ENCODE measurements at regions not wholly inside any gene's neighbourhood (a gene's known extent, or its start where the extent isn't known, plus 50 kb on each side); places are given as distances from the start of the nearest gene placed in this dataset.

DNA sequence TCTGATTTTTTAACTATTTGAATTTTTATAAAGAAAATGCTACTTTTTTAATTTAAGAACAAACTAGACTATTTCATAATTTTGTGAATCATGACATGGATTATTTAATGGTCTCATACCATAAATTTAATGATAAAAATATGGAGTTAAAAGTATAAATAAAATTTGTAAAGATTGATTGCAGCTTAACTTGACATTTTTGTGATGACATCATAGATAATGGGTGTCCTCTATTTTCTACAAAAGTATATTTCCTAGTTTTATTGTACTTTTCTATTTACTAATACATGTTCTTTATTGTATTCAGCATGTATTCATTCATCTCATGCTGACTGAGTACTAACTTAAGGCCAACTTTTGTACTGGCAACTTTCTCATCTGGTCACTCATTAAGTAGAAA is 1096.5 kb downstream of the NR2F1-AS1 start:
- H3K36me3 ChIP-seq (ENCODE audit: insufficient read depth) = no peaks in the 10 kb centered on the region
- no peak overlapping the region for H3K4me3 ChIP-seq
- no peaks in the 10 kb centered on the region for H4K20me1 ChIP-seq (replicated peaks; ENCODE audit: insufficient read depth)
- H3K27me3 ChIP-seq (ENCODE audit: insufficient read depth) = no peaks in the 10 kb centered on the region
- no peaks in the 10 kb centered on the region for H3F3A ChIP-seq (replicated peaks; ENCODE audit: low read depth)
- H3K4me1 ChIP-seq (ENCODE audit: insufficient read depth) = no peaks in the 10 kb centered on the region
- no peak overlapping the region for H3K27ac ChIP-seq (ENCODE audit: low read depth)
- H3K27me3 Mint-ChIP-seq (ENCODE audit: insufficient read depth, low read depth, poor library complexity) = no peaks in the 10 kb centered on the region
- H3K36me3 Mint-ChIP-seq (ENCODE audit: low read depth) = no peaks in the 10 kb centered on the region
- no peak overlapping the region for H3K4me3 Mint-ChIP-seq
- no peak overlapping the region for H2AFZ ChIP-seq
- no peaks in the 10 kb centered on the region for H3K79me2 ChIP-seq (replicated peaks; ENCODE audit: insufficient read depth)
- no peak for ATAC-seq
- no peaks in the 10 kb centered on the region for H3K9me3 Mint-ChIP-seq
- TF ChIP-seq EZH2 (IDR thresholded peaks at IDR 0.05; ENCODE audit: low read depth, unreplicated experiment) = no peak
- no peak for TF ChIP-seq ZNF114 (CRISPR knock-in tag; IDR thresholded peaks at IDR 0.05)
- TF ChIP-seq, protein P1, sequence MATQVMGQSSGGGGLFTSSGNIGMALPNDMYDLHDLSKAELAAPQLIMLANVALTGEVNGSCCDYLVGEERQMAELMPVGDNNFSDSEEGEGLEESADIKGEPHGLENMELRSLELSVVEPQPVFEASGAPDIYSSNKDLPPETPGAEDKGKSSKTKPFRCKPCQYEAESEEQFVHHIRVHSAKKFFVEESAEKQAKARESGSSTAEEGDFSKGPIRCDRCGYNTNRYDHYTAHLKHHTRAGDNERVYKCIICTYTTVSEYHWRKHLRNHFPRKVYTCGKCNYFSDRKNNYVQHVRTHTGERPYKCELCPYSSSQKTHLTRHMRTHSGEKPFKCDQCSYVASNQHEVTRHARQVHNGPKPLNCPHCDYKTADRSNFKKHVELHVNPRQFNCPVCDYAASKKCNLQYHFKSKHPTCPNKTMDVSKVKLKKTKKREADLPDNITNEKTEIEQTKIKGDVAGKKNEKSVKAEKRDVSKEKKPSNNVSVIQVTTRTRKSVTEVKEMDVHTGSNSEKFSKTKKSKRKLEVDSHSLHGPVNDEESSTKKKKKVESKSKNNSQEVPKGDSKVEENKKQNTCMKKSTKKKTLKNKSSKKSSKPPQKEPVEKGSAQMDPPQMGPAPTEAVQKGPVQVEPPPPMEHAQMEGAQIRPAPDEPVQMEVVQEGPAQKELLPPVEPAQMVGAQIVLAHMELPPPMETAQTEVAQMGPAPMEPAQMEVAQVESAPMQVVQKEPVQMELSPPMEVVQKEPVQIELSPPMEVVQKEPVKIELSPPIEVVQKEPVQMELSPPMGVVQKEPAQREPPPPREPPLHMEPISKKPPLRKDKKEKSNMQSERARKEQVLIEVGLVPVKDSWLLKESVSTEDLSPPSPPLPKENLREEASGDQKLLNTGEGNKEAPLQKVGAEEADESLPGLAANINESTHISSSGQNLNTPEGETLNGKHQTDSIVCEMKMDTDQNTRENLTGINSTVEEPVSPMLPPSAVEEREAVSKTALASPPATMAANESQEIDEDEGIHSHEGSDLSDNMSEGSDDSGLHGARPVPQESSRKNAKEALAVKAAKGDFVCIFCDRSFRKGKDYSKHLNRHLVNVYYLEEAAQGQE (IDR thresholded peaks at IDR 0.05; ENCODE audit: unreplicated experiment) = no peak
- TF ChIP-seq, protein P2, sequence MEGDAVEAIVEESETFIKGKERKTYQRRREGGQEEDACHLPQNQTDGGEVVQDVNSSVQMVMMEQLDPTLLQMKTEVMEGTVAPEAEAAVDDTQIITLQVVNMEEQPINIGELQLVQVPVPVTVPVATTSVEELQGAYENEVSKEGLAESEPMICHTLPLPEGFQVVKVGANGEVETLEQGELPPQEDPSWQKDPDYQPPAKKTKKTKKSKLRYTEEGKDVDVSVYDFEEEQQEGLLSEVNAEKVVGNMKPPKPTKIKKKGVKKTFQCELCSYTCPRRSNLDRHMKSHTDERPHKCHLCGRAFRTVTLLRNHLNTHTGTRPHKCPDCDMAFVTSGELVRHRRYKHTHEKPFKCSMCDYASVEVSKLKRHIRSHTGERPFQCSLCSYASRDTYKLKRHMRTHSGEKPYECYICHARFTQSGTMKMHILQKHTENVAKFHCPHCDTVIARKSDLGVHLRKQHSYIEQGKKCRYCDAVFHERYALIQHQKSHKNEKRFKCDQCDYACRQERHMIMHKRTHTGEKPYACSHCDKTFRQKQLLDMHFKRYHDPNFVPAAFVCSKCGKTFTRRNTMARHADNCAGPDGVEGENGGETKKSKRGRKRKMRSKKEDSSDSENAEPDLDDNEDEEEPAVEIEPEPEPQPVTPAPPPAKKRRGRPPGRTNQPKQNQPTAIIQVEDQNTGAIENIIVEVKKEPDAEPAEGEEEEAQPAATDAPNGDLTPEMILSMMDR (conservative IDR thresholded peaks at IDR 0.05; ENCODE audit: low read depth in 2 of 2) = no peak
- no peak for TF ChIP-seq EZH2phosphoT487 (IDR thresholded peaks at IDR 0.05; ENCODE audit: unreplicated experiment)
- TF ChIP-seq, protein P3, sequence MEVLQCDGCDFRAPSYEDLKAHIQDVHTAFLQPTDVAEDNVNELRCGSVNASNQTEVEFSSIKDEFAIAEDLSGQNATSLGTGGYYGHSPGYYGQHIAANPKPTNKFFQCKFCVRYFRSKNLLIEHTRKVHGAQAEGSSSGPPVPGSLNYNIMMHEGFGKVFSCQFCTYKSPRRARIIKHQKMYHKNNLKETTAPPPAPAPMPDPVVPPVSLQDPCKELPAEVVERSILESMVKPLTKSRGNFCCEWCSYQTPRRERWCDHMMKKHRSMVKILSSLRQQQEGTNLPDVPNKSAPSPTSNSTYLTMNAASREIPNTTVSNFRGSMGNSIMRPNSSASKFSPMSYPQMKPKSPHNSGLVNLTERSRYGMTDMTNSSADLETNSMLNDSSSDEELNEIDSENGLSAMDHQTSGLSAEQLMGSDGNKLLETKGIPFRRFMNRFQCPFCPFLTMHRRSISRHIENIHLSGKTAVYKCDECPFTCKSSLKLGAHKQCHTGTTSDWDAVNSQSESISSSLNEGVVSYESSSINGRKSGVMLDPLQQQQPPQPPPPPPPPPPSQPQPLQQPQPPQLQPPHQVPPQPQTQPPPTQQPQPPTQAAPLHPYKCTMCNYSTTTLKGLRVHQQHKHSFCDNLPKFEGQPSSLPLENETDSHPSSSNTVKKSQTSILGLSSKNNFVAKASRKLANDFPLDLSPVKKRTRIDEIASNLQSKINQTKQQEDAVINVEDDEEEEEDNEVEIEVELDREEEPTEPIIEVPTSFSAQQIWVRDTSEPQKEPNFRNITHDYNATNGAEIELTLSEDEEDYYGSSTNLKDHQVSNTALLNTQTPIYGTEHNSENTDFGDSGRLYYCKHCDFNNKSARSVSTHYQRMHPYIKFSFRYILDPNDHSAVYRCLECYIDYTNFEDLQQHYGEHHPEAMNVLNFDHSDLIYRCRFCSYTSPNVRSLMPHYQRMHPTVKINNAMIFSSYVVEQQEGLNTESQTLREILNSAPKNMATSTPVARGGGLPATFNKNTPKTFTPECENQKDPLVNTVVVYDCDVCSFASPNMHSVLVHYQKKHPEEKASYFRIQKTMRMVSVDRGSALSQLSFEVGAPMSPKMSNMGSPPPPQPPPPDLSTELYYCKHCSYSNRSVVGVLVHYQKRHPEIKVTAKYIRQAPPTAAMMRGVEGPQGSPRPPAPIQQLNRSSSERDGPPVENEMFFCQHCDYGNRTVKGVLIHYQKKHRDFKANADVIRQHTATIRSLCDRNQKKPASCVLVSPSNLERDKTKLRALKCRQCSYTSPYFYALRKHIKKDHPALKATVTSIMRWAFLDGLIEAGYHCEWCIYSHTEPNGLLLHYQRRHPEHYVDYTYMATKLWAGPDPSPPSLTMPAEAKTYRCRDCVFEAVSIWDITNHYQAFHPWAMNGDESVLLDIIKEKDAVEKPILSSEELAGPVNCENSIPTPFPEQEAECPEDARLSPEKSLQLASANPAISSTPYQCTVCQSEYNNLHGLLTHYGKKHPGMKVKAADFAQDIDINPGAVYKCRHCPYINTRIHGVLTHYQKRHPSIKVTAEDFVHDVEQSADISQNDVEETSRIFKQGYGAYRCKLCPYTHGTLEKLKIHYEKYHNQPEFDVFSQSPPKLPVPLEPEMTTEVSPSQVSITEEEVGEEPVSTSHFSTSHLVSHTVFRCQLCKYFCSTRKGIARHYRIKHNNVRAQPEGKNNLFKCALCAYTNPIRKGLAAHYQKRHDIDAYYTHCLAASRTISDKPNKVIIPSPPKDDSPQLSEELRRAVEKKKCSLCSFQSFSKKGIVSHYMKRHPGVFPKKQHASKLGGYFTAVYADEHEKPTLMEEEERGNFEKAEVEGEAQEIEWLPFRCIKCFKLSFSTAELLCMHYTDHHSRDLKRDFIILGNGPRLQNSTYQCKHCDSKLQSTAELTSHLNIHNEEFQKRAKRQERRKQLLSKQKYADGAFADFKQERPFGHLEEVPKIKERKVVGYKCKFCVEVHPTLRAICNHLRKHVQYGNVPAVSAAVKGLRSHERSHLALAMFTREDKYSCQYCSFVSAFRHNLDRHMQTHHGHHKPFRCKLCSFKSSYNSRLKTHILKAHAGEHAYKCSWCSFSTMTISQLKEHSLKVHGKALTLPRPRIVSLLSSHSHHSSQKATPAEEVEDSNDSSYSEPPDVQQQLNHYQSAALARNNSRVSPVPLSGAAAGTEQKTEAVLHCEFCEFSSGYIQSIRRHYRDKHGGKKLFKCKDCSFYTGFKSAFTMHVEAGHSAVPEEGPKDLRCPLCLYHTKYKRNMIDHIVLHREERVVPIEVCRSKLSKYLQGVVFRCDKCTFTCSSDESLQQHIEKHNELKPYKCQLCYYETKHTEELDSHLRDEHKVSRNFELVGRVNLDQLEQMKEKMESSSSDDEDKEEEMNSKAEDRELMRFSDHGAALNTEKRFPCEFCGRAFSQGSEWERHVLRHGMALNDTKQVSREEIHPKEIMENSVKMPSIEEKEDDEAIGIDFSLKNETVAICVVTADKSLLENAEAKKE (CRISPR knock-in tag; IDR thresholded peaks at IDR 0.05) = no peak
- no peak for TF ChIP-seq ZNF331 (CRISPR knock-in tag; IDR thresholded peaks at IDR 0.05; ENCODE audit: low read depth)
- no peak for TF ChIP-seq JUNB (IDR thresholded peaks at IDR 0.05; ENCODE audit: unreplicated experiment)
- no peak for TF ChIP-seq NANOG (IDR thresholded peaks at IDR 0.05; ENCODE audit: borderline replicate concordance)
- TF ChIP-seq, protein P4, sequence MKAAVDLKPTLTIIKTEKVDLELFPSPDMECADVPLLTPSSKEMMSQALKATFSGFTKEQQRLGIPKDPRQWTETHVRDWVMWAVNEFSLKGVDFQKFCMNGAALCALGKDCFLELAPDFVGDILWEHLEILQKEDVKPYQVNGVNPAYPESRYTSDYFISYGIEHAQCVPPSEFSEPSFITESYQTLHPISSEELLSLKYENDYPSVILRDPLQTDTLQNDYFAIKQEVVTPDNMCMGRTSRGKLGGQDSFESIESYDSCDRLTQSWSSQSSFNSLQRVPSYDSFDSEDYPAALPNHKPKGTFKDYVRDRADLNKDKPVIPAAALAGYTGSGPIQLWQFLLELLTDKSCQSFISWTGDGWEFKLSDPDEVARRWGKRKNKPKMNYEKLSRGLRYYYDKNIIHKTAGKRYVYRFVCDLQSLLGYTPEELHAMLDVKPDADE (IDR thresholded peaks at IDR 0.05) = no peak
- no peak for TF ChIP-seq STAT1 (IDR thresholded peaks at IDR 0.05; ENCODE audit: unreplicated experiment)
- no peak for TF ChIP-seq POLR2AphosphoS5 (IDR thresholded peaks at IDR 0.05; ENCODE audit: low read depth)
- no peak for TF ChIP-seq CREB1 (CRISPR knock-in tag; IDR thresholded peaks at IDR 0.05; ENCODE audit: low read depth)
- H3K4me2 ChIP-seq = no peak overlapping the region
- no peak for DNase-seq (ENCODE audit: low spot score)
- no peaks in the 10 kb centered on the region for H3K9me2 ChIP-seq (ENCODE audit: insufficient read depth)
- H3K4me1 Mint-ChIP-seq = no peaks in the 10 kb centered on the region
- no peak overlapping the region for H3K27ac Mint-ChIP-seq

Measured in GM23338 (cell line).